Glutamatergic neuron (in vitro differentiated cells): ENCODE measurements at regions not wholly inside any gene's neighbourhood (a gene's known extent, or its start where the extent isn't known, plus 50 kb on each side); places are given as distances from the start of the nearest gene placed in this dataset.

ENCODE experiments used
- DNase-seq: peaks from one replicate; pipeline ENCODE4 v3.0.0; 2022
- H3K27ac Mint-ChIP-seq: one replicate; pipeline ENCODE4 v1.8.0; 2020; ENCODE audit warnings: mild to moderate bottlenecking, mixed read lengths, inconsistent platforms; ENCODE audit not compliant: unreplicated experiment
- H3K27me3 Mint-ChIP-seq: one replicate; pipeline ENCODE4 v1.8.0; 2020; ENCODE audit warnings: mild to moderate bottlenecking, moderate library complexity, mixed read lengths, inconsistent platforms; ENCODE audit not compliant: unreplicated experiment
- H3K36me3 Mint-ChIP-seq: one replicate; pipeline ENCODE4 v1.8.0; 2020; ENCODE audit warnings: mild to moderate bottlenecking, mixed read lengths, inconsistent platforms; ENCODE audit not compliant: unreplicated experiment
- H3K4me1 Mint-ChIP-seq: one replicate; pipeline ENCODE4 v1.8.0; 2020; ENCODE audit warnings: mild to moderate bottlenecking, low read depth, mixed read lengths, inconsistent platforms; ENCODE audit not compliant: unreplicated experiment
- H3K4me3 Mint-ChIP-seq: one replicate; pipeline ENCODE4 v1.8.0; 2020; ENCODE audit warnings: mild to moderate bottlenecking, mixed read lengths, inconsistent platforms; ENCODE audit not compliant: unreplicated experiment
- H3K9me3 Mint-ChIP-seq: one replicate; pipeline ENCODE4 v1.8.0; 2020; ENCODE audit warnings: mild to moderate bottlenecking, moderate library complexity, mixed read lengths, inconsistent platforms; ENCODE audit not compliant: unreplicated experiment
- TF ChIP-seq, protein P1 (sequence below): fragments of 200-600 bp; sonication (generic); IDR thresholded peaks from one replicate; pipeline ENCODE4 v1.5.0; 2021; ENCODE audit not compliant: partially characterized antibody, unreplicated experiment

DNA sequence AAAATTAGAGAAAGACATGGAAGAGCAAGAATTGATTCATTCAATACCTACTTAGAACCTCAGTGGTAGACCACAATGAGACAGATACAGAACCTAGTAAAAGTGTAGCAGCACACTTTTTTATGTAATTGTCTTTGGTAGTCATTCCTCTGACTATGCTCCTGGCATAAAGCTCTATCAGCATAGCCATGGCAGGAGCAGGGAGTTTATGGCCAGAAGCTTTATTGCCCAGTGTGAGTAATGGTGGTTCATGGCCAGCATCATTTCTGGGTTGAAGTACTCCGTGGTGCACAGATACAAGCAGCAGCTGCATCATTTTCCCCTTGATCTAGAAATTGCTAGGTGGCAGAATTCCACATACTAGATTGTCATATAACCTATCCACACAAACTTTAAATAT, 352.6 kb downstream of the TBC1D4 start:
- Mint-ChIP-seq H3K27me3 (no peaks in the 10 kb centered on the region), H3K9me3 (no peaks in the 10 kb centered on the region), H3K4me3 (no peak overlapping the region), H3K27ac (no peak overlapping the region), H3K4me1 (no peaks in the 10 kb centered on the region), H3K36me3 (no peaks in the 10 kb centered on the region)
- DNase-seq = no peak
- TF ChIP-seq, protein P1, sequence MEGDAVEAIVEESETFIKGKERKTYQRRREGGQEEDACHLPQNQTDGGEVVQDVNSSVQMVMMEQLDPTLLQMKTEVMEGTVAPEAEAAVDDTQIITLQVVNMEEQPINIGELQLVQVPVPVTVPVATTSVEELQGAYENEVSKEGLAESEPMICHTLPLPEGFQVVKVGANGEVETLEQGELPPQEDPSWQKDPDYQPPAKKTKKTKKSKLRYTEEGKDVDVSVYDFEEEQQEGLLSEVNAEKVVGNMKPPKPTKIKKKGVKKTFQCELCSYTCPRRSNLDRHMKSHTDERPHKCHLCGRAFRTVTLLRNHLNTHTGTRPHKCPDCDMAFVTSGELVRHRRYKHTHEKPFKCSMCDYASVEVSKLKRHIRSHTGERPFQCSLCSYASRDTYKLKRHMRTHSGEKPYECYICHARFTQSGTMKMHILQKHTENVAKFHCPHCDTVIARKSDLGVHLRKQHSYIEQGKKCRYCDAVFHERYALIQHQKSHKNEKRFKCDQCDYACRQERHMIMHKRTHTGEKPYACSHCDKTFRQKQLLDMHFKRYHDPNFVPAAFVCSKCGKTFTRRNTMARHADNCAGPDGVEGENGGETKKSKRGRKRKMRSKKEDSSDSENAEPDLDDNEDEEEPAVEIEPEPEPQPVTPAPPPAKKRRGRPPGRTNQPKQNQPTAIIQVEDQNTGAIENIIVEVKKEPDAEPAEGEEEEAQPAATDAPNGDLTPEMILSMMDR = no peak

DNA sequence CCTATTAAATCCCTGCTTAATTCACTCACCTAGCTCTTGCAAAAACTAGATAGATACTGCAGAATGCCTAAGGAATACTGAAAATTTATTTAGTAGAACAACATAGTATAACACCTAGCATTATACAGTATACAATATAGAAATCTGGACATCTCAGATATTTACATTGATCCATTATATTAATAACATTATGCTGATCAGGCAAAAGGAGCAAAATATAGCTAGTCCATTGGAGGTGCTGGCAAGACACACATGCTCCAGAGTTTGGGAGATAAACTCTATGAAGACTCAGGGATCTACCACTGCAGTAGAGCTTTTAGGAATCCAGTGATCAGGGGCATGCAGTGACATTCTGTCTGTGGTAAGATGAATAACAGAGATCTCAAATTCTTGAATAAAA, 357.6 kb downstream of the TBC1D4 start:
- H3K4me1 Mint-ChIP-seq = no peaks in the 10 kb centered on the region
- no peaks in the 10 kb centered on the region for H3K27me3 Mint-ChIP-seq
- no peak overlapping the region for H3K27ac Mint-ChIP-seq
- H3K36me3 Mint-ChIP-seq = no peaks in the 10 kb centered on the region
- H3K9me3 Mint-ChIP-seq = no peaks in the 10 kb centered on the region
- no peak overlapping the region for H3K4me3 Mint-ChIP-seq
- TF ChIP-seq, protein P1 = no peak
- DNase-seq = no peak

DNA sequence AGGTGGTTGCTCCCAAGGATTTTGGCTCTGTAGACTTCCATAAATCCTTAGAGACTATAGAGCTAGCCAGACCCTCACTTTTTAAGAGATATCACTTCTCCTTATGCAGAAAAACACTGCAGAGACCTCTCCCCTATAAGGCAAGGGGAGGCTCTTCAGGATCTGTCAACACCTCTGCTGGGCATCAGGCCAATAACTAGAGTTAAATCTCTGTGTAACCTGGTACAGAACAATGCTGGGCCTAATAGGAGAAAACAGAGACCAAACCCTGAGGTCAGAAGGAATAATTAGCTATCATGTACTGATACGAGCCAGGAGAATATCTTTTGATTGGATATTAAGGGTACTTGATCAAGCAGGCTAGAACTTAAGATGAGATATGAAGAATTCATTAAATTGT, 358.5 kb downstream of the TBC1D4 start:
- no peaks in the 10 kb centered on the region for H3K4me1 Mint-ChIP-seq
- no peak overlapping the region for H3K4me3 Mint-ChIP-seq
- H3K9me3 Mint-ChIP-seq = no peaks in the 10 kb centered on the region
- no peaks in the 10 kb centered on the region for H3K36me3 Mint-ChIP-seq
- no peak overlapping the region for H3K27ac Mint-ChIP-seq
- no peak for DNase-seq
- no peaks in the 10 kb centered on the region for H3K27me3 Mint-ChIP-seq
- TF ChIP-seq, protein P1 = no peak

DNA sequence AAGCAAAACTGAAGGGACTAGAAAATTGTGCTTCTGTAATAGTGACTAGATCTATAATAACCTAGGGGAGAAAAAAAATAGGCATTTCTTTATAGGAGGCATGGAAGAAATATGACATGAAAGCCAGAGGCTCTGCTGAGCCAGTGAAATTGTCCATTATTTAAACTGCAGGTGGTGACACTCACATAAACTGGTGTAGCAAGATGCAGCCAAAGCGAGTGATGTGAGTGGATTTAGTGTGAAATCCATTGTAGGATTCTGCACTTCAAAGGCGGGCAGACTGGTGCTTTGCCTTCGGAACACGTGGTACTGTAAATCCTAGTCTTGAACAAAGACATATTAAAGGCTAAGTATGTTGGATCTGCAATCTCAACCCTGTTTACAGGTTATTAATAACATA, 361.9 kb downstream of the TBC1D4 start:
- no peak overlapping the region for H3K27ac Mint-ChIP-seq
- no peak overlapping the region for H3K4me3 Mint-ChIP-seq
- no peaks in the 10 kb centered on the region for H3K36me3 Mint-ChIP-seq
- H3K4me1 Mint-ChIP-seq = no peaks in the 10 kb centered on the region
- TF ChIP-seq, protein P1 = no peak
- no peak for DNase-seq
- no peaks in the 10 kb centered on the region for H3K9me3 Mint-ChIP-seq
- H3K27me3 Mint-ChIP-seq = no peaks in the 10 kb centered on the region

DNA sequence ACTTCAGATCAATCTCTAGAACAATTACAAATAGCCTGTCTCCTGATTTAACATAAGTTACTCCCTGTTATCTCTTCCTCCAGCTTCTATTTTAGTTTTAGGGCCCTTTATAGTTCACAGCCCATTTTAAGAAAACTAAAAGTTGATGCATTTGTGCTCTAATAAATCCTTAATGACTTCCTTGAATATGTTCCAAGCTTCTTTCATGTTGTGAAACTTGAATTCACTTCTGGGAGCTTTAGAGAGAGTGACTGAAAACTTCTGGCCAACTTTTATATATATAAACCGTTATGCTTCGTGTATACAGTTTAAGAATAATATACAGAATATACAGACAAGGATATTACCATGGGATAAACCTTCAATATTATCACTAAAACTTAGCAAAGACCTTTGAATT, 366.8 kb downstream of the TBC1D4 start:
- Mint-ChIP-seq H3K9me3 (peaks cover 5% of the 10 kb centered on the region), H3K27ac (no peak overlapping the region), H3K36me3 (no peaks in the 10 kb centered on the region), H3K4me3 (no peak overlapping the region), H3K27me3 (no peaks in the 10 kb centered on the region), H3K4me1 (no peaks in the 10 kb centered on the region)
- DNase-seq = no peak
- TF ChIP-seq, protein P1 = no peak
